ENCODE measurements at regions not wholly inside any gene's neighbourhood (a gene's known extent, or its start where the extent isn't known, plus 50 kb on each side); places are given as distances from the start of the nearest gene placed in this dataset.
A peak's percentile ranks its signal among the peaks of the same experiment; 100 is the strongest.

GRCh38 chr5:155792873-155793272, 534.1 kb upstream of the SGCD start:
- DNase-seq (ENCODE audit: low read depth) (no peak), FAIRE-seq (no peak)
- Histone ChIP-seq H3K36me3 (ENCODE audit: control insufficient read depth, insufficient read depth, low read length) (no peaks in the 10 kb centered on the region), H3K4me3 (ENCODE audit: low read depth, low read length) (no peak overlapping the region), H3K27me3 (ENCODE audit: control insufficient read depth, insufficient read depth, low read length) (no peaks in the 10 kb centered on the region)
- TF ChIP-seq CTCF (IDR thresholded peaks at IDR 0.05; ENCODE audit: insufficient read depth, low read length, severe bottlenecking): no peak

- no peak overlapping the region for H3K4me3 ChIP-seq (ENCODE audit: low read depth, low read length)
- TF ChIP-seq CTCF (IDR thresholded peaks at IDR 0.05; ENCODE audit: insufficient read depth, low read length, severe bottlenecking): no peak
Measured at GRCh38 chr5:155794795-155795194, 532.2 kb upstream of the SGCD start.

GRCh38 chr5:155799308-155799707, 527.7 kb upstream of the SGCD start:
- Histone ChIP-seq H3K4me3 (ENCODE audit: low read depth, low read length) (no peak overlapping the region), H3K27me3 (ENCODE audit: control insufficient read depth, insufficient read depth, low read length) (no peaks in the 10 kb centered on the region), H3K36me3 (ENCODE audit: control insufficient read depth, insufficient read depth, low read length) (no peaks in the 10 kb centered on the region)
- no peak for DNase-seq (ENCODE audit: low read depth)
- no peak for FAIRE-seq
- TF ChIP-seq CTCF (IDR thresholded peaks at IDR 0.05; ENCODE audit: insufficient read depth, low read length, severe bottlenecking): no peak

More at GRCh38 chr5:155794795-155795194, 532.2 kb upstream of the SGCD start:
- no peak for FAIRE-seq
- DNase-seq (ENCODE audit: low read depth): peak; percentile 2
- H3K36me3 ChIP-seq (ENCODE audit: control insufficient read depth, insufficient read depth, low read length): no peaks in the 10 kb centered on the region
- no peaks in the 10 kb centered on the region for H3K27me3 ChIP-seq (ENCODE audit: control insufficient read depth, insufficient read depth, low read length)

- no peak for TF ChIP-seq CTCF (IDR thresholded peaks at IDR 0.05; ENCODE audit: insufficient read depth, low read length, severe bottlenecking)
- H3K4me3 ChIP-seq (ENCODE audit: low read depth, low read length): no peak overlapping the region
- DNase-seq (ENCODE audit: low read depth) (no peak), FAIRE-seq (no peak)
- no peaks in the 10 kb centered on the region for H3K36me3 ChIP-seq (ENCODE audit: control insufficient read depth, insufficient read depth, low read length)
- H3K27me3 ChIP-seq (ENCODE audit: control insufficient read depth, insufficient read depth, low read length): no peaks in the 10 kb centered on the region
Measured at GRCh38 chr5:155807884-155808576, 518.9 kb upstream of the SGCD start.

GRCh38 chr5:155815248-155815647, 511.7 kb upstream of the SGCD start:
- Histone ChIP-seq H3K4me3 (ENCODE audit: low read depth, low read length) (no peak overlapping the region), H3K27me3 (ENCODE audit: control insufficient read depth, insufficient read depth, low read length) (no peaks in the 10 kb centered on the region), H3K36me3 (ENCODE audit: control insufficient read depth, insufficient read depth, low read length) (no peaks in the 10 kb centered on the region)
- DNase-seq (ENCODE audit: low read depth) (no peak), FAIRE-seq (no peak)
- TF ChIP-seq CTCF (IDR thresholded peaks at IDR 0.05; ENCODE audit: insufficient read depth, low read length, severe bottlenecking): no peak

- FAIRE-seq (no peak), DNase-seq (ENCODE audit: low read depth) (no peak)
- H3K27me3 ChIP-seq (ENCODE audit: control insufficient read depth, insufficient read depth, low read length): no peaks in the 10 kb centered on the region
- H3K4me3 ChIP-seq (ENCODE audit: low read depth, low read length): no peak overlapping the region
- no peak for TF ChIP-seq CTCF (IDR thresholded peaks at IDR 0.05; ENCODE audit: insufficient read depth, low read length, severe bottlenecking)
- H3K36me3 ChIP-seq (ENCODE audit: control insufficient read depth, insufficient read depth, low read length): no peaks in the 10 kb centered on the region
Measured at GRCh38 chr5:155822177-155822576, 504.8 kb upstream of the SGCD start.

Measured in bronchial epithelial cell (primary cell).